ENCODE measurements at regions not wholly inside any gene's neighbourhood (a gene's known extent, or its start where the extent isn't known, plus 50 kb on each side); places are given as distances from the start of the nearest gene placed in this dataset.
"Not testable (repeated sequence)": the region's sequence is repeated elsewhere in the genome, so short reads cannot be mapped to it uniquely, and the experiment has no call there.

DNA sequence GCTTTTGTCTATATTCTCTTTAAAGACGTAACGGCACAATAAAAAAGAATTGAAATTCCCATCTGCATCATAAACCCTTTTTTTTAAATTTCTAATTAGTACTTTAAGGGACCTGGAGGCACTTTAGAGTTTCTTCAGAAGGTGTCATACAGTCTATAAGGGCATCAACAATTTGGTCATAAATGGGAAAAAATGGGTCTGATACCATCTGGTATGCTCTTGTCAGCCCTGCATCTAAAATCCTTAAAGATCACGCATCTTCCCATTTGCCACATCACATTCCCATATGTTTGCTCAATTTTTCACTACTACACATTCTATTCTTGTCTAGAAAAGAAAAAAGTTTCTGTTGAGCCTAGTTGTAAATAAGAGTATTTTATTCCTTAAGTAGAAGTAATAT lies 53.8 kb downstream of the COX7C start:
- DNase-seq, result no peak

DNA sequence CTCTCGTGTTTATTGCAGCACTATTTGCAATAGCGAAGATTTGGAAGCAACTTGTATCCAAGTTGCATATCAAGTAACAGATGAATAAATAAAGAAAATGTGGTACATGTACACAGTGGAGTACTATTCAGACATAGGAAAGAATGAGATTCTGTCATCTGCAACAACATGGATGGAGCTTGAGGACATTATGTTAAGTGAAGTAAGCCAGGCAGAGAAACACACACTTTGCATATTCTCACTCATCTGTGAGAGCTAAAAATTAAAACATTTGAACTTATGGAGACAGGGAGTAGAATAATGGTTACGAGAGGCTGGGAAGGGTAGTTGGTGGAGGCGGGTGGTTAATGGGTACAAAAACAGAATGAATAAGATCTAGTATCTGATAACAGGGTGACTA lies 56.3 kb downstream of the COX7C start:
- no peak for DNase-seq

DNA sequence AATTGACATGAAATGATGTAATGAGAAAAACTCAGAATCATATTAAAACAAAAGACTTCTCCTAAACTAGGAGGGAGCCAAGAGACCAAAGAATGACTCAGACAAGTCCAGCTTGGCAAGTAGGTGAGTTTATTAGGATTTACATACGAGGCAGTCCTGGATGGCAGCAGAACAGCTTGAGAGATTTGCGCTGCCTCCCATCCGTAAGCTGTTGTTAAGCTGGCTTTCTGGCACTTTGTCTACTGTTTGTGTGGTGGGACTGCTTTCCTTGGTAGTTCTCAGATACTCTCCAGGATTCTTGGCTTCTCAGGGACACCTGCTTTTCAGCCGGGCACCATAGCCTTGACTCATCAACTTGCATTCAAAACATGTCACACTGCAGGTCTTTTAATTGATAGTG lies 57.6 kb downstream of the COX7C start:
- DNase-seq, result no peak

DNA sequence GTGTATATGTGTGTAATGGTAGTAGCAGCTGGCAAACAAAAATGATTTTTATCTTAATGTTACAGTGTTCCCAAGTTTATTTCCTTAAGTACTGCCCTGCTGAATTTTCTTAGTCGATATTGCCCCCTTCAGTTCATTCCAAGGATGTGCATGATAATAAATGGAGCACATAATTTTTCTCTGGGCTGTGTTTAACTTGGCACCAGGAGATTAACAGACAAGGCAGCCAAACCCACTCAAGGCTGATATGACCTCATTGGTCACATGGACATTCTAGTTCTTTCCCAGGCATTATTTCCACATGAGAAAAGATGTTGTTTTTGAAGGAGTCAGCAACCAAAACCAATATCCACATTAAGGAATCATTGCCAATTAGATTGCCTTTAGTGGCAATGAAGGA lies 61.8 kb downstream of the COX7C start:
- peak; percentile 3 for DNase-seq

DNA sequence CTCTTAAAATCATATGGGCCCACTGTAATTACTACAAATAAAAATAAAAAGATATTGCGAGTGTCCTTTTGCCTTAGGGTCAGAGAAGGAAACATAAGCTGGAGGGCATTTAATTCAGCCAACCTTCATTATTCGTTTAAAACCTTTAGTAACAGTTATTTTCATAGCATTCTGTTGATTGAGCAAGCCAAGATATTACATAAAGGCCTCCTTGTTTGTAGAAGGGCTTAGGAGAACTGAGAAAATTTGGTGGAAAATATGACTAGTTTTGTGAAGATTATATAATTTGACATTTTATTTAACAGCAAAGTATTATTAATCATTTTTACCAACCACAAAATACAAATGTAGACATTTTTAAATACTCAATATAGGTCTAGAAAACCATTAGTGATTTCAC lies 62.2 kb downstream of the COX7C start:
- no peak for DNase-seq

DNA sequence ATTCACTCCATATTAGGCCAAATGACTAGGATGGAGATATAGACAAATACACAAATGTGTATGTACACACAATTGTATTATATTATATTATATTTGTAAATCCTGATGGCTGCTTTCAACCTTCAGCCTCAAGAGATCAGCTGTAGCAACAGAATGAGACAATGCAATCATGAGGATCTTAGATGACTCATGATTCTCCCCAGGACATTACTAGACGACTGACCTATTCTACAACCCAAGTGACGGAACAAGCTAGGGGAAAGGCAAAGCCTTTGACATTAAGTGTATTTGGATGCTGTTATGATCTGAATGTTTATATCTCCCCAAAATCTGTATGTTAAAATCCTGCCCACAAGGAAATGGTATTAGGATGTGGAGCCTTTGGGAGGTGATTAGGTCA lies 66.5 kb downstream of the COX7C start:
- DNase-seq, result no peak

DNA sequence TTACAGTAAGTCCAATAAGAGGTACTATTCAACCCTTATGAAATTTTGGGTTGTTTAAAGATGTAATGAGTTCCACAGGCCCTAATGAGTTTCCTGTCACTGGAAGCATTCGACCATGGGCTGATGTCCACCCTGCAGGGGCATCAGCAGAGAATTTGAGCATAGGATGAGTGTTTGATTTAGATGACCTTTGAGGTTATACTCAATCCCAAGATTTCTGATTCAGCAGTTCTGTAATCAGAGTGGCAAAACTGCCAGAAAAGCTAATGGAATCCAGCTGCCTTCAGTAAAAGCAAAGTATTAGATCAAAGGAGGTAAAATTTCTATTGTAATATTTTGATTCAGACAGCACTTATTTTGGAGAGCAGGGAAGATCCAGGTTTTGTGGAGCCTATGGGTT lies 68.3 kb downstream of the COX7C start:
- no peak for DNase-seq

DNA sequence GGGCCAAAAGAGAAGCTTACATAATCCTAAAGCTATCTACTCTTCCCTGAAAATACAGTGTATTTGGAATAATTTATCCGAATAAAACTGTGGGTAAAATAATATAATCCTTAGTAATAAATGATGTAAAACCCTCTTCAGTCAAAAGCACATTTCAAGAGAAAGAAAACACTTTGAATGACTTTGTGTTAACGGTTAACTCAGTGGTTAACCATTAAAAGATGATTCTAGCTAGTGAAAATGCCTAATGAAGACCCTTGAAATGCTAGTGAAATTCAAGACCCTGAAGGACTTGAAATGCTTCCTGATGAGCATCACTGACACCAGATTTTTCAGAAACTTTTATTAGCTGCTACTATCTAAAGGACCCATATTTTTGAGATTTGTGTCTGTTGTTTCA lies 70.7 kb downstream of the COX7C start:
- no peak for DNase-seq

DNA sequence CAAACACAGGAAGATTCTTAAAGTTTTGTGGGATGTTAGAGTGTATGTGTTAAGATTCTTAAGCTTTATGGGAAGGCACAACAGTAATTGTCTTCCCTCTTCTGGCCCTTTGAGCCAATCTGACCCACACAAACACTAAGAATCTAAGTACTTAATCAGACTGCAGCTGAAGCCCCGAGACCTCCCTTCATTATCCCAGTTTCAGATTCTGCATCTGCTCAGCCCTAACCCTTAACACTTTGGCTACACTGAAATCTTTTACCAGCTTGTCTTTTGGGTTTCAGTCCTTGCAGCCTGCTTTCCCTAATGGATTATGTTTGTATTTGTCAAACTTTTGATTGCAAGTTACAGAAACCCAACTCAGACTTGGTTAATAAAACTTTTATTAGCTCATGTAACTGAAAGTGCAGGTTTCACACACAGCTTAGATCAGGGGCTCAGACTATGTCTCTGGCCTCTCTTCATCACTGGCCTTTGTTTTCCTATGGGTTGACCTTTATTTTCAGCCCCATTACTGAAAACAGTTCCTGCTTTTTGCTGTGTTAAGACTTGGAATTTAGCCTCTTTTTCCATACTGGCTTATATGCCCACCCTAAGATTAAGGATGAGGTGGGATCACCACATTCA lies 71.5 kb downstream of the COX7C start:
- no peak for DNase-seq

DNA sequence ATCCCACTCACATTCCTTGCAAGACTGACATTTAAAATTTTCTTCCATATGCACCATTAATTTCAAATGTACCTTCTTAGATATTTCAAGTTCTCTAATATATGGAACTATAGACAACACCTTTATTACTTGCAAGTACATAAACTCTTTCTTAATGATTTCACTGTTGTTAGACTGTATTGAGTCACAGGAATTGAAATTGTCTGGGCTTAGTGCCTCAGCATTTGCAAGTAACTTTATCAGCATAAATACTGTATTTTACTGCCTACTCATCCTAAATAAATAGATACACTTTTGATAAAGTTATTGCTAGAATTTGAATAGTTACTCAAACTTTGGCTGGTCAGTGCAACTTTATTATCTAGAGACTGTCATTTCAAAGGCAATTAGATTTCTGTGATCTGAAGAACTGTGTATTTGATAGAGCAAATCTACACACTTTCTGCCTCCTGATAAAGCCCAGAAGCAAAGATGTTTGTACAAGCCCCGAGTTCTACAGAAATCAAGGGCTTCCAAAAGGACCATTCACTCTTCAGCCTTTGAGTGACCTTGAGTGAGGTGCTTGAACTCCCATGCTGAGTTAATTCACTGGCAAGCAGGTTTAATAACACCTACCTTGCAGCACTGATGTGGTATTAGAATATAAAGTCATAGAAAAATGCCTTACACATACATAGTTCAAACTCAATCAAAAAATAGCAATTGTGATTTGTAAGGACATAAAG lies 91.6 kb downstream of the COX7C start:
- DNase-seq, result no peak

DNA sequence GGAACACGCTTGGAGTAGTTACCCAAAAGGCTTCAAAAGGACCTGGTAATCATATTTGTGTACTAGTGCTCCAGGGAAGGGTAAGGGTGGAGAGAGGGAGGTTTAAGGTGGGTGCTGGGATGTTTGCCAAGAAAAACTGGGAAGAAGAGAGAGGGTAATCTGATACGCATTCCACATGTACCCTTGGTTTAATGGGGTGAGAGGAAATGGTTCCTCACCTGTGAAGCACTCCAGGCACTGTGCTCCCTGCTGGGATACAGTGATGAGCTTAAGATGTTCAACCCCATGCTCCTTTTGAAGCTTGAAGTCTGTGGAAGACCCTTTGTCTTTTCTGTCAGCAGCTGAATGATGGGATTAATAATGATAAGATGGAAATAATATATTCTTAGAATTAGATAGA lies 98.4 kb downstream of the COX7C start:
- no peak for DNase-seq

DNA sequence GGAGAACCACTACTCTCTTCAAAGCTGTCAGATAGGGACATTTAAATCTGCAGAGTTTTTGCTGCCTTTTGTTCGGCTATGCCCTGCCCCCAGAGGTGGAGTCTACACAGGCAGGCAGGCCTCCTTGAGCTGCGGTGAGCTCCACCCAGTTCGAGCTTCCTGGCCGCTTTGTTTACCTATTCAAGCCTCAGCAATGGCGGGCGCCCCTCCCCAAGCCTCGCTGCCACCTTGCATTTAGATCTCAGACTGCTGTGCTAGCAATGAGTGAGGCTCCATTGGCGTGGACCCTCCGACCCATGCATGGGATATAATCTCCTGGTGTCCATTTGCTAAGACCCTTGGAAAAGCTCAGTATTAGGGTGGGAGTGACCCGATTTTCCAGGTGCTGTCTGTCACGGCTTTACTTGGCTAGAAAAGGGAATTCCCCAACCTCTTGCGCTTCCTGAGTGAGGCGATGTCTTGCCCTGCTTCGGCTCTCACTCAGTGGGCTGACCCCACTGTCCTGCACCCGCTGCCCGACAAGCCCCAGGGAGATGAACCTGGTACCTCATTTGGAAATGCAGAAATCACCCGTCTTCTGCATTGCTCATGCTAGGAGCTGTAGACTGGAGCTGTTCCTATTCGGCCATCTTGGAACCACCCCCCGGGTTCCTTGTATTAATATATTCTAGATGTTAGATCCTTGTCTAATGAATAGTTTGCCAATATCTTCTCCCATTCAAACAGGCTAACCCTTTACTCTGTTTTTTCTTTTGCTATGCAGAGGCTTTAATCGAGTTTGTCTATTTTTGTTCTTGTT lies 113.8 kb downstream of the COX7C start:
- not testable (repeated sequence) for DNase-seq

DNA sequence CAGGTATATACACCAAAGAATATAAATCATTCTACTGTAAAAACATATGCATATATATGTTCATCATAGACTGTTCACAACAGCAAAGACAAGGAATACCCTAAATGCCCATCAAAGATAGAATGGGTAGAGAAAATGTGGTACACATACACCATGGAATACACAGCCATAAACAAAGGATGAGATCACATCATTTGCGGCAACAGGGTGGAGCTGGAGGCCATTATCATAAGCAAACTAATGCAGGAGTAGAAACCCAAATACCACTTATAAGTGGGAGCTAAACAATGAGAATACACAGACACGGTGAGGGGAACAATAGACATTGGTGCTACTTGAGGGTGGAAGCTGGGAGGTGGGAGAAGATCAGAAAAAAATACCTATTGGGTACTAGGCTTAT lies 117.6 kb downstream of the COX7C start:
- no peak for DNase-seq

DNA sequence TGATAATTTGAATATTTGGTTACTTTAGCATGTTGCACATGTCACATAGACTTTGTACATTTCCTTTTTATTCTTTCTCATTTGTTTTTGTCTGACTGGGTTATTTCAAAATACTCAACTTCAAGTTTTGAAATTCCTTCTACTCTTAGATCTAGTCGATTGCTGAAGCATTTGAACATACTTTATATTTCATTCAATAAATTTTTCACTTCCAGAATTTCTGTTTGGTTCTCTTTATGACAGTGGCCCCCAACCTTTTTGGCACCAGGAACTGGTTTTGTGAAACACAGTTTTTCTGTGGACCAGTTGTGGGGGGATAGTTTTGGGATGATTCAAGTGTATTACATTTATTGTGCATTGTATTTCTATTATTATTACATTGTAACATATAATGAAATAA lies 119.8 kb downstream of the COX7C start:
- no peak for DNase-seq

DNA sequence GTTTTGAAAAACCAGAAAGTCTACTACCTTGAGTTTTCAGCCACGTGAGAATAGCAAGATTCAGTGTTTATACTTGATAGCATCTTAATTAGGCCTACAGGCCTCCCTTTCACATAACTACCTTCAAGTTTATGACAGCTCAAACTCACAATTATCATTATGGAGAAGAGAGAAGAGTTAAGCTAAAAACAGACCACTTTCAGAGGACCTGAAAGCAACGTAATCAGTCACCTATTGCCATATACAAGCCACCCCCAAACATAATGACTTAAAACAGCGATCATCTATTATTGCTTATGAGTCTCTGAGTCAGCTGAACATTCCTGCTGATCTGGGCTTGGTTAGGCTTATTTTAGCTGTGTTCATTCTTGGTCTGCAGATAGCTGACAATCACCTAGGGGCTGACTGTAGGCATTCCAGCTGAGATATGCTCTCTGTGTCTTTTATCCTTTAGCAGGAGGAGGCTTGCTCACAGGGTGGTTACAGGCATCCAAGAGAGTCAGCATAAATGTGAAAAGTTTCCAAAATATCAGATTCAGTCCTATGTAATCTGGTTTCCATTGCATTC lies 130.9 kb downstream of the COX7C start:
- no peak for DNase-seq

DNA sequence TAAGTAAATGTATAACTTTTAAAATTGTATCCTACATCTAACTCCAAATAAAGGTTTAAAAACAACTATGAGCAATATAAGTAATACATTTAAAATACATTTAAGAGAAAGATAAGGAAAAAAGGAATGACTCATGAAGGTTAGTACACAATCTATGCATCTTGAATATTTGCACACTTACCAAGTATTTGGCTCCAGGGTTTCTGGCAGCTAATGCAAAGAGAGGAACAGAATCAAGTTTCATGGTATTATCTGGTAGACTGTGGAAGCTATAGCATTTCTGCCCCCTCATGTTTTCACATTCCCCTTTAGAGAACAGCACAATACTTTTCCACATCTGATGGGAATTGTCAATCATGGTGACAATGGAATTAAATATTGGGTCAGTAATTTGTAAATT lies 132.1 kb downstream of the COX7C start:
- no peak for DNase-seq

DNA sequence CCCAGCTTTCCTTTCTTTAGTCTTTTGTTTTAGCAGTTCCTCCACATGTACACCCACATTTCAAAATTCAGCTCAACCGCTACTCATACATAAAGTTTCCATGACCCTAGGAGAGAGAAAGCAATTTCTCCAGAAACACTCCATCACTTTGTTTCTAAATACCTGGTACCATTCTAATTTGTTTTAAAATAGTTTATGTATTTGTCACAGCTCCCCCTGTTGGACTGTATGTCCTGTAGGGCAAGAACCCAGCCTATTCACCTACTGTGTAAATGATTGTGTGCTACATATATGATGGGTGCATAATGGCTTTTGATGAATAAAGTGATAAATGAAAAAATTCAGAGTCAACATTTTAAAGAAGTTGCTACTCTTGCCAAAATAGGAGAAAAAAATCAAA lies 139.1 kb downstream of the COX7C start:
- no peak for DNase-seq

DNA sequence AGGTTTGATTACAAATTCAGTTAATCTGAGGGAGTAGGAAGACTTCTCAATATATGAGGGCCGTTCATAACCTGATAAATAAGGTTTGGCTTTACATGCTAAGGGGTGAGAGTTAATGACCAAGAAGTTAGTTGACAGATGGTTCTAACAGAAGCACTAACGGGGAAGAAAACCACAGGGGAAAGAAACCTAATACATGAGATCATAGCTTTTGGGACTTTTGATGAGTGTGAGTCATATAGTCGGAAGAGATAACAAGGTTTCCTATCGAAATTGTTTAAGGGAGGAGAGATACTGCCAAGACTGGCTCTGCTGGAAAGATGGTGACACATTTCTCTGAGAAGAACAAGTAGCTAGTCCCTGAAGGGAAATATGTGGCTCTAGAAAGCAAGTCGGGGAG lies 140.1 kb downstream of the COX7C start:
- DNase-seq, result no peak

DNA sequence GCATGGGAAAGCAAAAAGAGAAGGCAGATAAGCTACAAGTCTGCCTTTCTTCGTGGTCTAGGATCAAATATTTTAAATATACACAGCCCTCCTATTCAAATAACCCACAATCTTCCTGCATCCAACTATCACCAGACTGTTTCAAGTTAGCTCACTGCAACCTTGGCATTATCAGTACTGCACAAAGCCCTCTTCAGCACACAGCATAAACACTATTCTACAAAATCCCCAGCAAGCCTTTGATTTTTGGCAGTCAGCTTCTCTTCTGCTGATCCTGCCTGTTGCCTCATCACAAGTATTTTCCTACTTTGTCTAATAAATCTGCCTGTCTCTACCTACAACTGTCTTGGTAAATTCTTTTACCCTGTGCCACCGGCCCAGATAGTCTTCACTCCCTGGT lies 142.9 kb downstream of the COX7C start:
- DNase-seq, result no peak

DNA sequence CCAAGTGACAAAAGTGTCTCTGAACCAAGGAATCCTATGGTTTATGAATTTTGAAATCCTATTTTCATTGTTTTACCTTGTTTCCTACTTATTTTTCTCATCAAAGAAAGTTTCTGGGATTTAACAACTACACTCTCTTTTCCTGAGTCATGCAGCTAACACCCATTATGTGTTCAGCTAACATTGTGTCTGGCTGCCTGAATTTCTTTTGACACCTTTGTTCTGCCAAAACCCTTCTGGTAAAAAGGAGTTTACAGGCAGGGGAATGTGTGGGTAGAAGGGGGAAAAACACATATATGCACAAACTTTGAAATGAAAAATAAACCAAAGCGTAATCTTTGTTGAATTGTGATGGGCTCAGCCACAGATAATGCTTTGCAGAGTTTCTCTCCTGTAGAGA lies 146.2 kb downstream of the COX7C start:
- no peak for DNase-seq

DNA sequence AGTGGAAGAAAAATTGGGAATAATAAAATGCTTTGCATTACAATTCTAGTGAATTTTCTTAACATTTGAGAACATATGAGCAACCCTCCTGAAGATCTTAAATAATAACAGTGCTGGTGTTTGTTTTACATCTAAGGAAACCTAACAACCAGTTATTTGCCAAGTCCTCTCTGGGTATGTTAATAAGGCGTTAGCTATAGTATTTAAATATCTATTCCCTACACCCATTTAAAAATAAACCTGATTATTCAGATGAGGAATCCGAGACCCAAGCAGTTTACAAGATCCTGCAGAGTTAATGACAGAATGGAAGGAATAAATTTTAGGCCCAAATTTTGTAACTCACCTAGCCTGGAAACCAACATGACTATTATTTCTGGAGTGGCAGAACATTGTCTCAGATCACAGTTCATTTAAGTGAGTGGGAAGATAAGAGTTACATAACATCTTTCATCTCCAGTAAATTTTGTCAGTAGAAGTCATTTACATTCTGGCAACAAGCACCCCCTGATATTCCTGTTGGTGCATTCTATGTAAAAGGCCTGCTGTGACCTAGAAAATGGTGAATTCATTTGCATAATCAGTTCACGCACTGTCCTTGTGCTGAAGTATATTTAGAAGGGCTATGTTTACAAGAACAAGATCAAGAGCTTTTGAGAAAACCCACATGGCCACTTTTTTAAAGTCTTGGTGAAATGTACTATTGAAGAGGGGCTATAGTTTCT lies 148.2 kb downstream of the COX7C start:
- DNase-seq, result no peak

DNA sequence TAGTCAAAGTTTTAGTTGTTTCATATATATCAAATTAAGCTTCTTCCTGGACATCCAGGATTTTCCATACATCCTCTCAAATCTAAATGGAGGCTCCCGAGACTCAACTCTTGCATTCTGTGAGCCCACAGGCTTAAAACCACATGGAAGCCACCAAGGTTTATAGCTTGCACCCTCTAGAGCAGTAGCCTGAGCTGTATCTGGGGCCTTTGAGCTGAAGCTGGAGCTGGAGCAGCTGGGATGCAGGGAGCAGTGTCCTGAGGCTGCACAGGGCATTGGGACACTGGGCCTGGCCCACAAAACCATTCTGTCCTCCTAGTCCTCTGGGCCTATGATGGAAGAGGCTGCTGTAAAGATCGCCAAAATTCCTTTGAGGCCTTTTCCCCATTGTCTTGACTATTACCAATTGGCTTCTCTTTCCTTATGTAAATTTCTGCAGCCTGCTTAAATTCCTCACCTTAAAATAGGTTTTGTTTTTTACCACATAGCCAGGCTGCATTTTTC lies 151.0 kb downstream of the COX7C start:
- DNase-seq, result no peak

DNA sequence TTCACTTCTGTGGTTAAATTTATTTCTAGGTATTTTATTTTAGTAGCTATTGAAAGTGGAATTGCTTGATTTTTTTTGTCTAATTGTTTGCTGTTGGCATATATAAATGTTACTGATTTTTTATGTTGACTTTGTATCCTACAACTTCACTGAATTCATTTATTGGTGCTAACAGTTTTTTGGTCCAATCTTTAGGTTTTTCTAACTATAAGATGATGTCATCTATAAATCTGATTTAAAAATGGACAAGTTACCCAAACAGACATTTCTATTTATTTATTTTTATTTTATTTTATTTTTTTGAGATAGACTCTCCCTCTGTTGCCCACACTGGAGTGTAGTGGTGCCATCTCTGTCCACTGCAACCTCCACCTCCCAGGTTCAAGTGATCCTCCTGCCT lies 162.3 kb downstream of the COX7C start:
- DNase-seq, result no peak
